GM23248 (cell line): ENCODE measurements at regions not wholly inside any gene's neighbourhood (a gene's known extent, or its start where the extent isn't known, plus 50 kb on each side); places are given as distances from the start of the nearest gene placed in this dataset.

ENCODE experiments used
- DNase-seq: peaks from one replicate; pipeline ENCODE4 v3.0.0-alpha.2; 2015
- H2AFZ ChIP-seq: fragments of 200-600 bp; sonication (generic); 2 replicates; pipeline ENCODE4 v1.6.1; 2016; ENCODE audit warnings: antibody characterized with exemption
- H3F3A ChIP-seq: fragments of 200-600 bp; sonication (generic); 2 replicates; pipeline ENCODE4 v1.6.1; 2016; ENCODE audit warnings: mild to moderate bottlenecking, antibody characterized with exemption, mixed run types; ENCODE audit not compliant: insufficient read depth
- H3K27ac ChIP-seq: fragments of 200-600 bp; sonication (generic); 2 replicates; pipeline ENCODE4 v1.5.1; 2016; ENCODE audit warnings: mild to moderate bottlenecking
- H3K27me3 ChIP-seq: fragments of 200-600 bp; sonication (generic); replicated peaks from 2 replicates; pipeline ENCODE4 v1.6.1; 2016; ENCODE audit warnings: mild to moderate bottlenecking; ENCODE audit not compliant: insufficient read depth
- H3K36me3 ChIP-seq: fragments of 200-600 bp; sonication (generic); 2 replicates; pipeline ENCODE4 v1.6.1; 2016; ENCODE audit warnings: low read depth, mild to moderate bottlenecking
- H3K4me1 ChIP-seq: fragments of 200-600 bp; sonication (generic); 2 replicates; pipeline ENCODE4 v1.6.1; 2016; ENCODE audit warnings: mild to moderate bottlenecking; ENCODE audit not compliant: insufficient read depth
- H3K4me2 ChIP-seq: fragments of 200-600 bp; sonication (generic); one replicate; pipeline ENCODE4 v1.6.1; 2016; ENCODE audit warnings: mild to moderate bottlenecking; ENCODE audit not compliant: unreplicated experiment
- H3K4me3 ChIP-seq: fragments of 200-600 bp; sonication (generic); 2 replicates; pipeline ENCODE4 v1.5.1; 2016; ENCODE audit warnings: mild to moderate bottlenecking
- H3K79me2 ChIP-seq: fragments of 200-600 bp; sonication (generic); 2 replicates; pipeline ENCODE4 v1.6.1; 2016; ENCODE audit warnings: mild to moderate bottlenecking; ENCODE audit not compliant: insufficient read depth
- H3K9ac ChIP-seq: fragments of 200-600 bp; sonication (generic); 2 replicates; pipeline ENCODE4 v1.6.1; 2016; ENCODE audit warnings: mild to moderate bottlenecking
- H3K9me2 ChIP-seq: fragments of 200-600 bp; sonication (generic); 2 replicates; pipeline ENCODE4 v1.6.1; 2016; ENCODE audit warnings: mixed run types, mild to moderate bottlenecking, moderate library complexity; ENCODE audit not compliant: insufficient read depth
- H3K9me3 ChIP-seq: fragments of 200-600 bp; sonication (generic); one replicate; pipeline ENCODE4 v1.6.1; 2017; ENCODE audit warnings: low read depth
- H4K20me1 ChIP-seq: fragments of 200-600 bp; sonication (generic); 2 replicates; pipeline ENCODE4 v1.6.0; 2016; ENCODE audit not compliant: insufficient read depth
- EZH2 ChIP-seq: fragments of 200-600 bp; sonication (generic); IDR thresholded peaks from 2 replicates; pipeline ENCODE4 v1.6.1; 2018; ENCODE audit warnings: antibody characterized with exemption, mild to moderate bottlenecking; ENCODE audit not compliant: insufficient read depth, poor library complexity, severe bottlenecking
- EZH2phosphoT487 ChIP-seq: fragments of 200-600 bp; sonication (generic); IDR thresholded peaks from 2 replicates; pipeline ENCODE4 v1.6.1; 2018; ENCODE audit warnings: antibody characterized with exemption, moderate library complexity, mild to moderate bottlenecking, low read depth; ENCODE audit not compliant: insufficient read depth
- WGBS, 2 experiments: methylation state at CpG; one replicate each; pipeline ENCODE4 v1.1.6; 2015 to 2017; ENCODE audit warnings: low lambda C conversion rate in 2 of 2, low coverage in 1 of 2; ENCODE audit errors: missing lambda C conversion rate in 2 of 2; 5-methylcytosine and 5-hydroxymethylcytosine counted together
- in situ Hi-C: fragments of 300-500 bp; cut with MboI; formaldehyde crosslinking; loops from 2 replicates; pipeline ENCODE4 v1.15.0; 2020

DNA sequence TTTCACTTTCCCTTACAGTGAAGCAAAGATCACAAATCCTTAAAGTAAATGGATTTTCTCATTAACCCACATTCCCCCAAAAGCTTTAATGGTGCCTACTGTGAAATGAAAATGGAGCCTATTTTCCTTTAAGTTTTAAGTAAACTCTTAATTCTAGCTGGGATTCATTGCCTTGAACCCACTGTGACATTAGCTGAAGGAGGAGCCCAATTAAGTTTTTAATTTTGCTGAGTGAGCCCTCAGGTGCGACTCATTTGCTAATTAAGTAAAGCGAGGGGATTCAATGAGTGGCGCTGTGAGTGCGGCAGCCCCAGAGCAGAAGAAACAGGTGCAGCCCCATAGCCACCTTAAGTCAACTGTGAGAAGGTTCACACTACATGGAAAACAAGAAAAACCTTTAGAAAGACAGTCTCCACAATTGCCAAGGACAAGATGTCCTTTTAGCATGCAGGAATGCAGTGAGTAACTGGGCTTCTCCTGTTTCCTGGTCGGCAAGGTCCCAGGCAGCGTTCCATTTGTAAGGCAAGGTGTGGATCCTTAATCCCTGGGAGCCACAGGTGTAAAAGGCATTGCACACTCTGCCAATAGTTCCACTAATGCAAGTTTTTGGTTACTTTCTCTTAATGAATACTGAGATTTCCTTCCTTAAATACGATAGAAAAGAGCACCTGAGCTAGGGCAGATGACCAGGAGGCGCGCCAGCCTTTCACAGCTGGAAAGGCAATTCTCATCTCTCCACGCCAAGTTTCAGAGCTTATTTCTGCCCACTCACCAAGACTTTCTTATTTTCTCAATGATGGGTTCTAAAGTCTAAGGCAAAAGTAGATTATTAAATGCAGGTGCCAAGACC is 87.7 kb downstream of the TMEM18 start:
- in situ Hi-C loops, result no loop called here
- no peaks in the 10 kb centered on the region for H3K79me2 ChIP-seq
- H3K4me3 ChIP-seq, result no peak overlapping the region
- DNase-seq, result no peak
- no peaks in the 10 kb centered on the region for H3K4me1 ChIP-seq
- WGBS, 2 experiments, result 62 to 71% methylated on average over 10 of the region's 10 CpGs
- no peaks in the 10 kb centered on the region for H3K9me3 ChIP-seq
- no peaks in the 10 kb centered on the region for H3K9me2 ChIP-seq
- no peaks in the 10 kb centered on the region for H3K27me3 ChIP-seq
- H3K4me2 ChIP-seq, result no peak overlapping the region
- H3K27ac ChIP-seq, result no peak overlapping the region
- TF ChIP-seq EZH2 (no peak), EZH2phosphoT487 (no peak)
- H3F3A ChIP-seq, result no peaks in the 10 kb centered on the region
- no peaks in the 10 kb centered on the region for H4K20me1 ChIP-seq
- H2AFZ ChIP-seq, result no peak overlapping the region
- no peaks in the 10 kb centered on the region for H3K36me3 ChIP-seq
- H3K9ac ChIP-seq, result no peak overlapping the region

DNA sequence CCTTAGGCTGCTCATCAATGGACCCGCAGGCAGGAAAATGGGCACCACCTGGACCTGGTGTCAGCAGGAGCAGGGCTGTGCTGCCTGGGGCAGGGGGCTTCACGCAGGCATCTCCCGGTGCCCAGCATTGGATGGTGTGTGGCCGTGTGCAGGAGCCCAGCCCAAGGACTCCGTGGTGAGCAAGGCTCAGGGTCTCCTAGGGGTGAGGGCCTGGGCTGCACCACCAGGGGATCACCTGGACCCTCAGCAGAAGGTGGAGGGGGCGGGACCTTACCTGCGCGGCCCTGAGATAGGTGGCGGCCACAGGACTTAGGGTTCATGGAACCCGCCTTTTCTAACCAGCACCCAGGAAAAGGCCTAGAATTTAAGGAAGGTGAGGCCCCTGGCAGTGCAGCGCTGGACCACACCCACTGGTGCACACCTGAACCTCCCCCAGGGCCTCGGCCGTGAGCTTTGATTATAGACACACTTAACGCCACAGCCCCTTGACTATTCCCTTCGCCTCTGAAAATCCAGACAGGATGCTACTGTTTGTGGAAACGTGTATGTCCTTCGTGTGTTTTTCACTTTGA is 89.0 kb downstream of the TMEM18 start:
- Histone ChIP-seq H3K27me3 (no peaks in the 10 kb centered on the region), H3K4me2 (no peak overlapping the region), H3K27ac (no peak overlapping the region), H3K4me1 (no peaks in the 10 kb centered on the region), H3K9ac (no peak overlapping the region), H2AFZ (no peak overlapping the region), H3F3A (no peaks in the 10 kb centered on the region), H4K20me1 (no peaks in the 10 kb centered on the region), H3K9me3 (no peaks in the 10 kb centered on the region), H3K4me3 (no peak overlapping the region), H3K79me2 (no peaks in the 10 kb centered on the region), H3K36me3 (no peaks in the 10 kb centered on the region), H3K9me2 (no peaks in the 10 kb centered on the region)
- DNase-seq, result no peak
- in situ Hi-C loops, result no loop called here
- 63 to 64% methylated on average over 16 to 17 of the region's 17 CpGs for WGBS, 2 experiments
- TF ChIP-seq EZH2phosphoT487 (no peak), EZH2 (no peak)

DNA sequence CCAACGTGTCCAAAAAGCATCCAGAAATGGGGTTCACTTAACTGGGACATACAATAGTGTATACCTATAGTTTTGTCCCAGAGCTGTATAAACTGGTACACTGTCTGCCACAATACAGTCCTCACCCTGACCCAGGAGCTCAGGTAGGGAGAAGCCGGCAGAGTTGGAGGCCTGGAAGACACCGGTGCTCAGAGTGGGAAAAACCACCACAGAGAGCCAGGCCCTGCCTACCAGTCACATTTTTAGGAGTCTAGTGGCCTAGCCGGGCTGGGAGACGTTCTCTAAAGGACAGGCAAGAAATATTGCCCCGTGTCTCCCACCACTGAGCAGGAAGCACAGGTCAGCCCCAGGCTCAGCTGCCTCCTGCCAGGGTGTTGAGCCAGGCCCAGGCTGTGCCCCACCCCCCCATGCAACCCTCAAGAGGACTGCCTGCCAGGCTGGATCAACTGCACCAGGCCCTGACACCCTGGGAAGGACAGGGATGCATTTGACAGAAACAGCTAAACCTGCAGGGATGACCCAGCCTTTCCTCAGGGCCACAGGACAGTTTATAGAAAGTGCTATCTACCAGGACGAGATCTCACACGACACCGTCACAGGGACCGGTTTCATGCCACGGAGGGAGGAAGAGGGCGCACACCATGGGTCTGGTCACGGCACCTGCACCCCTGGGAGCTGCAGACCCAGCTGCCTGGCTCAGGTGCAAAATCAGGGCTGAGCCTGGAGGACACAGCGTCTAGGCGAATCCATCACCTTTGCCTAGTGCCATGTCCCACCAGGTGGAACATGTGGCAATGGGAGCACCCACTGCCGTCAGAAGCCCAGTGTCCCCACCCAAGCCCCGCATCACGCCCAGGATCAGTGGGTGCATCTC is 89.9 kb downstream of the TMEM18 start:
- no peaks in the 10 kb centered on the region for H3K36me3 ChIP-seq
- no peaks in the 10 kb centered on the region for H3K27me3 ChIP-seq
- no peak for DNase-seq
- 53 to 58% methylated on average over 18 of the region's 18 CpGs for WGBS, 2 experiments
- in situ Hi-C loops, result no loop called here
- H3K9me2 ChIP-seq, result no peaks in the 10 kb centered on the region
- H3K9me3 ChIP-seq, result no peaks in the 10 kb centered on the region
- no peaks in the 10 kb centered on the region for H3K79me2 ChIP-seq
- no peak overlapping the region for H2AFZ ChIP-seq
- H4K20me1 ChIP-seq, result no peaks in the 10 kb centered on the region
- H3K4me2 ChIP-seq, result no peak overlapping the region
- H3K4me3 ChIP-seq, result no peak overlapping the region
- H3K27ac ChIP-seq, result no peak overlapping the region
- H3K9ac ChIP-seq, result no peak overlapping the region
- TF ChIP-seq EZH2phosphoT487, result no peak
- TF ChIP-seq EZH2, result no peak
- H3K4me1 ChIP-seq, result no peaks in the 10 kb centered on the region
- no peaks in the 10 kb centered on the region for H3F3A ChIP-seq

DNA sequence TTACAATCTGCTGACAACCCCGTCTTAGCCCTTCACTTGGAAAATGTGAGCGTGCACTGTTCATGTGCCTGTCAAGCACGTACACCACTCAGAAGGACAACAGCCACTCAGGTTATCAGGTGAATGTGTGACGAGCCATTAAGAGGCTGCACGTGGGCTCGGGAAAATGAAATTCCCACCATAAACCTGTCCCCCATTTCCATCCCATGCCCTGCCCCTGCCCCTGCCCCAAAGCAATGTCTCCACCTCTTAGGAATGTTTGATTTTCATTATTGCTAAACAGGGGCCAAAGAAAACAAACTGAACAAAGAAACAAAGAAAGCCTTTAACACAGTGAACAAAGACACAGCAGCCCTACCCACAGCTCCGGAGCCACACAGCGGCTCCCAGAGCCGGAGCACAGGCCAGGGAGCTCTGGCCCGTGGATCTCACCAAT is 90.5 kb downstream of the TMEM18 start:
- Histone ChIP-seq H2AFZ (no peak overlapping the region), H3K9me2 (no peaks in the 10 kb centered on the region), H3K27me3 (no peaks in the 10 kb centered on the region), H4K20me1 (no peaks in the 10 kb centered on the region), H3K9ac (no peak overlapping the region), H3F3A (no peaks in the 10 kb centered on the region), H3K27ac (no peak overlapping the region), H3K4me3 (no peak overlapping the region), H3K9me3 (no peaks in the 10 kb centered on the region), H3K4me1 (no peaks in the 10 kb centered on the region), H3K79me2 (no peaks in the 10 kb centered on the region), H3K4me2 (no peak overlapping the region), H3K36me3 (no peaks in the 10 kb centered on the region)
- TF ChIP-seq EZH2 (no peak), EZH2phosphoT487 (no peak)
- DNase-seq, result no peak
- in situ Hi-C loops, result no loop called here
- 36 to 42% methylated on average over 10 of the region's 10 CpGs for WGBS, 2 experiments
